Activated naive CD8-positive, alpha-beta T cell treated with anti-CD3 and anti-CD28 coated beads, Interleukin-2, amount 50 U/mL, for 24 hours (primary cell): ENCODE measurements at regions not wholly inside any gene's neighbourhood (a gene's known extent, or its start where the extent isn't known, plus 50 kb on each side); places are given as distances from the start of the nearest gene placed in this dataset.

Experiments
- ATAC-seq: fragments of 150-1000 bp; cut with Tn5 transposase; one replicate; pipeline ENCODE4 v1.10.0; 2021
- DNase-seq: peaks from one replicate; pipeline ENCODE4 v3.0.0; 2021
- H3K27ac Mint-ChIP-seq: one replicate; pipeline ENCODE4 v1.8.0; 2021; ENCODE audit warnings: mild to moderate bottlenecking, mixed read lengths
- H3K27me3 Mint-ChIP-seq: one replicate; pipeline ENCODE4 v1.8.0; 2021; ENCODE audit warnings: mixed read lengths
- H3K36me3 Mint-ChIP-seq: one replicate; pipeline ENCODE4 v1.8.0; 2021; ENCODE audit warnings: low read depth, mixed read lengths
- H3K4me1 Mint-ChIP-seq: one replicate; pipeline ENCODE4 v1.8.0; 2021; ENCODE audit warnings: mixed read lengths
- H3K4me3 Mint-ChIP-seq: one replicate; pipeline ENCODE4 v1.8.0; 2021; ENCODE audit warnings: mild to moderate bottlenecking, moderate library complexity, mixed read lengths
- H3K9me3 Mint-ChIP-seq: one replicate; pipeline ENCODE4 v1.8.0; 2021; ENCODE audit warnings: mixed read lengths

- Mint-ChIP-seq H3K4me3 (no peak overlapping the region), H3K9me3 (no peaks in the 10 kb centered on the region), H3K36me3 (no peaks in the 10 kb centered on the region), H3K4me1 (no peaks in the 10 kb centered on the region), H3K27ac (no peak overlapping the region), H3K27me3 (peaks cover 11% of the 10 kb centered on the region)
- no peak for DNase-seq
- no peak for ATAC-seq
These were observed 85.0 kb downstream of the NUF2 start for GRCh38 chr1:163406772-163407171.

GRCh38 chr1:163408262-163408661, 86.5 kb downstream of the NUF2 start:
- Mint-ChIP-seq H3K4me1 (no peaks in the 10 kb centered on the region), H3K27me3 (peaks cover 9% of the 10 kb centered on the region), H3K4me3 (no peak overlapping the region), H3K9me3 (no peaks in the 10 kb centered on the region), H3K27ac (no peak overlapping the region), H3K36me3 (no peaks in the 10 kb centered on the region)
- DNase-seq (no peak), ATAC-seq (no peak)

- H3K36me3 Mint-ChIP-seq, result no peaks in the 10 kb centered on the region
- H3K27ac Mint-ChIP-seq, result no peak overlapping the region
- H3K9me3 Mint-ChIP-seq, result no peaks in the 10 kb centered on the region
- peaks cover 1% of the 10 kb centered on the region for H3K4me1 Mint-ChIP-seq
- DNase-seq (peak; percentile 33), ATAC-seq (no peak)
- peaks cover 10% of the 10 kb centered on the region for H3K27me3 Mint-ChIP-seq
- H3K4me3 Mint-ChIP-seq, result no peak overlapping the region
These were observed 88.6 kb downstream of the NUF2 start for GRCh38 chr1:163410073-163410999.

- Mint-ChIP-seq H3K4me1 (peaks cover 1% of the 10 kb centered on the region), H3K27me3 (peaks cover 14% of the 10 kb centered on the region), H3K36me3 (no peaks in the 10 kb centered on the region), H3K27ac (no peak overlapping the region), H3K9me3 (no peaks in the 10 kb centered on the region), H3K4me3 (no peak overlapping the region)
- DNase-seq (no peak), ATAC-seq (no peak)
These were observed 90.5 kb downstream of the NUF2 start for GRCh38 chr1:163412221-163412620.

- Mint-ChIP-seq H3K36me3 (no peaks in the 10 kb centered on the region), H3K27ac (no peak overlapping the region), H3K4me3 (no peak overlapping the region), H3K4me1 (peaks cover 1% of the 10 kb centered on the region), H3K9me3 (no peaks in the 10 kb centered on the region), H3K27me3 (peaks cover 10% of the 10 kb centered on the region)
- ATAC-seq (no peak), DNase-seq (no peak)
These were observed 93.0 kb downstream of the NUF2 start for GRCh38 chr1:163414778-163415177.

- DNase-seq (no peak), ATAC-seq (no peak)
- peaks cover 5% of the 10 kb centered on the region for H3K27me3 Mint-ChIP-seq
- H3K27ac Mint-ChIP-seq, result no peak overlapping the region
- no peak overlapping the region for H3K4me3 Mint-ChIP-seq
- H3K9me3 Mint-ChIP-seq, result no peaks in the 10 kb centered on the region
- H3K4me1 Mint-ChIP-seq, result no peaks in the 10 kb centered on the region
- H3K36me3 Mint-ChIP-seq, result no peaks in the 10 kb centered on the region
These were observed 99.9 kb downstream of the NUF2 start for GRCh38 chr1:163421701-163422100.

- no peak for DNase-seq
- Mint-ChIP-seq H3K9me3 (no peaks in the 10 kb centered on the region), H3K4me1 (no peaks in the 10 kb centered on the region), H3K36me3 (no peaks in the 10 kb centered on the region), H3K4me3 (no peak overlapping the region), H3K27ac (no peak overlapping the region), H3K27me3 (peaks cover 3% of the 10 kb centered on the region)
- no peak for ATAC-seq
These were observed 101.1 kb downstream of the NUF2 start for GRCh38 chr1:163422738-163423404.

- H3K4me1 Mint-ChIP-seq, result no peaks in the 10 kb centered on the region
- DNase-seq, result no peak
- H3K4me3 Mint-ChIP-seq, result no peak overlapping the region
- H3K27ac Mint-ChIP-seq, result no peak overlapping the region
- ATAC-seq, result no peak
- H3K9me3 Mint-ChIP-seq, result no peaks in the 10 kb centered on the region
- no peaks in the 10 kb centered on the region for H3K27me3 Mint-ChIP-seq
- no peaks in the 10 kb centered on the region for H3K36me3 Mint-ChIP-seq
These were observed 104.9 kb downstream of the NUF2 start for GRCh38 chr1:163426505-163427251.

GRCh38 chr1:163427279-163427678, 105.5 kb downstream of the NUF2 start:
- H3K9me3 Mint-ChIP-seq, result peaks cover 2% of the 10 kb centered on the region
- no peaks in the 10 kb centered on the region for H3K4me1 Mint-ChIP-seq
- ATAC-seq, result no peak

GRCh38 chr1:163436140-163436812, 114.5 kb downstream of the NUF2 start:
- H3K27ac Mint-ChIP-seq, result no peak overlapping the region
- no peaks in the 10 kb centered on the region for H3K4me1 Mint-ChIP-seq
- DNase-seq (no peak), ATAC-seq (no peak)
- no peaks in the 10 kb centered on the region for H3K36me3 Mint-ChIP-seq
- H3K9me3 Mint-ChIP-seq, result peaks cover 9% of the 10 kb centered on the region
- peaks cover 8% of the 10 kb centered on the region for H3K27me3 Mint-ChIP-seq
- no peak overlapping the region for H3K4me3 Mint-ChIP-seq

More at GRCh38 chr1:163427279-163427678, 105.5 kb downstream of the NUF2 start:
- Mint-ChIP-seq H3K27me3 (no peaks in the 10 kb centered on the region), H3K36me3 (no peaks in the 10 kb centered on the region), H3K27ac (no peak overlapping the region), H3K4me3 (no peak overlapping the region)
- no peak for DNase-seq

GRCh38 chr1:163439471-163439870, 117.7 kb downstream of the NUF2 start:
- no peak for DNase-seq
- Mint-ChIP-seq H3K4me1 (no peaks in the 10 kb centered on the region), H3K27ac (no peak overlapping the region), H3K9me3 (no peaks in the 10 kb centered on the region), H3K4me3 (no peak overlapping the region), H3K27me3 (peaks cover 8% of the 10 kb centered on the region), H3K36me3 (no peaks in the 10 kb centered on the region)
- ATAC-seq, result no peak

GRCh38 chr1:163440090-163440489, 118.3 kb downstream of the NUF2 start:
- no peak for ATAC-seq
- Mint-ChIP-seq H3K27ac (no peak overlapping the region), H3K36me3 (no peaks in the 10 kb centered on the region), H3K27me3 (peaks cover 8% of the 10 kb centered on the region), H3K4me1 (no peaks in the 10 kb centered on the region), H3K9me3 (no peaks in the 10 kb centered on the region), H3K4me3 (no peak overlapping the region)
- DNase-seq, result no peak

- no peaks in the 10 kb centered on the region for H3K9me3 Mint-ChIP-seq
- no peaks in the 10 kb centered on the region for H3K4me1 Mint-ChIP-seq
- H3K27ac Mint-ChIP-seq, result no peak overlapping the region
- ATAC-seq, result no peak
- no peak overlapping the region for H3K4me3 Mint-ChIP-seq
- H3K27me3 Mint-ChIP-seq, result peaks cover 4% of the 10 kb centered on the region
- no peak for DNase-seq
- no peaks in the 10 kb centered on the region for H3K36me3 Mint-ChIP-seq
These were observed 120.6 kb downstream of the NUF2 start for GRCh38 chr1:163442231-163442879.

- Mint-ChIP-seq H3K36me3 (no peaks in the 10 kb centered on the region), H3K27ac (no peak overlapping the region), H3K4me1 (no peaks in the 10 kb centered on the region)
These were observed 121.1 kb downstream of the NUF2 start for GRCh38 chr1:163442895-163443294.

More at GRCh38 chr1:163442895-163443294, 121.1 kb downstream of the NUF2 start:
- ATAC-seq, result no peak
- peaks cover 4% of the 10 kb centered on the region for H3K27me3 Mint-ChIP-seq
- DNase-seq, result no peak
- H3K4me3 Mint-ChIP-seq, result no peak overlapping the region
- H3K9me3 Mint-ChIP-seq, result no peaks in the 10 kb centered on the region
